Ovary (tissue), 7 donors: ENCODE measurements at regions not wholly inside any gene's neighbourhood (a gene's known extent, or its start where the extent isn't known, plus 50 kb on each side); places are given as distances from the start of the nearest gene placed in this dataset.

Experiments used
- DNase-seq, 5 donors: peaks; one replicate each; pipeline ENCODE4 v3.0.0-alpha.2; 2019 to 2020
- H3K27ac ChIP-seq, 2 donors: fragments of 200-600 bp; one replicate each; pipeline versions ENCODE4 v1.5.1 to v1.8.0; 2019 to 2022
- H3K27me3 ChIP-seq: fragments of 200-600 bp; one replicate; pipeline ENCODE4 v1.8.0; 2022
- H3K36me3 ChIP-seq: fragments of 200-600 bp; sonication (generic); one replicate; pipeline ENCODE4 v1.5.1; 2019
- H3K4me1 ChIP-seq: one replicate; pipeline ENCODE4 v1.8.1; 2013; ENCODE audit warnings: mild to moderate bottlenecking, moderate library complexity; ENCODE audit not compliant: insufficient read depth
- H3K4me3 ChIP-seq: fragments of 200-600 bp; sonication (generic); one replicate; pipeline ENCODE4 v1.5.1; 2017
- H3K9me3 ChIP-seq, 2 donors: fragments of 200-600 bp in 1 of 2; sonication (generic) in 1 of 2; one replicate each; pipeline versions ENCODE4 v1.5.1 to v1.8.1; 2013 to 2019; ENCODE audit warnings: mild to moderate bottlenecking in 1 of 2, moderate library complexity in 1 of 2
- EP300 ChIP-seq: sonication (generic); formaldehyde crosslinking; IDR thresholded peaks from one replicate; pipeline ENCODE4 v1.6.1; 2017; ENCODE audit warnings: antibody characterized with exemption
- POLR2A ChIP-seq: fragments of 450-650 bp; IDR thresholded peaks from one replicate; pipeline ENCODE4 v1.6.1; 2017; ENCODE audit warnings: antibody characterized with exemption, mild to moderate bottlenecking, moderate library complexity
- WGBS, 3 donors: extraction: QIAGEN DNeasy Blood & Tissue Kit in 1 of 3; methylation state at CpG; one replicate each; pipeline versions ENCODE4 v1.1.5 to v1.1.7; 2013 to 2017; 5-methylcytosine and 5-hydroxymethylcytosine counted together
- intact Hi-C, 4 donors: fragments of 100-400 bp; cut with DNase I; formaldehyde crosslinking; loops; one replicate each; pipeline versions ENCODE4 v1.11.0 to v1.15.1; 2022 to 2023
- TF ChIP-seq, protein P1 (sequence below), 3 donors: fragments of 450-650 bp in 2 of 3; fragments of 200-600 bp in 1 of 3; IDR thresholded peaks; one replicate each; pipeline versions ENCODE4 v1.5.1 to v1.8.0; 2016 to 2022; ENCODE audit warnings: antibody characterized with exemption in 3 of 3, mild to moderate bottlenecking in 1 of 3
- donor health status: DM: no; HTN: no; CAD: no; lungs with moderate emphysema.
- donor health status: DM: no; HTN: no; CAD: no.
- donor health status: Bipolar disorder and iron deficiency.
- donor health status: DM: no; HTN: no; CAD: no.
- donor health status: DM: yes; HTN: yes; CAD: no.

DNA sequence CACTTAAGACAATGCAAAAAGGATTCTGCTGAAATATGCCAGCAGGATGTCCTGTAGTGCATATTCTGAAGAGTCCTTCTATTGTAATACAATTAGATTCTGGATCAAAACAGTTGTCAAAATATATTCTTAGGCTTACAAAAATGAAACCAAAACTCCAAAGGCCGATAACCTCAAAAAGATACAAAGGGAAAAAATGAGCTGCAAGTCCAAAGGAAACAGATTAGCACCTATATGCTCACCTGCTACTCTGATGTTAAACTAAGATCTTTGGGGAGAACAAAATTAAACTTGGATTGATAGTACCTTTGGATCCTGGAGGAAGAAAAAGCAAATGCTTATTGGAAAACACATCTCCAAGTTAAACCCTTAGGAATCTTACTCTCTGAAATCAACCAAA is 397.1 kb downstream of the SPATA31D1 start:
- no peaks in the 10 kb centered on the region for H3K27me3 ChIP-seq
- H3K27ac ChIP-seq = no peak overlapping the region
- 79 to 82% (median 82%) methylated on average over 1 of the region's 1 CpG for WGBS, 3 donors
- TF ChIP-seq, protein P1, sequence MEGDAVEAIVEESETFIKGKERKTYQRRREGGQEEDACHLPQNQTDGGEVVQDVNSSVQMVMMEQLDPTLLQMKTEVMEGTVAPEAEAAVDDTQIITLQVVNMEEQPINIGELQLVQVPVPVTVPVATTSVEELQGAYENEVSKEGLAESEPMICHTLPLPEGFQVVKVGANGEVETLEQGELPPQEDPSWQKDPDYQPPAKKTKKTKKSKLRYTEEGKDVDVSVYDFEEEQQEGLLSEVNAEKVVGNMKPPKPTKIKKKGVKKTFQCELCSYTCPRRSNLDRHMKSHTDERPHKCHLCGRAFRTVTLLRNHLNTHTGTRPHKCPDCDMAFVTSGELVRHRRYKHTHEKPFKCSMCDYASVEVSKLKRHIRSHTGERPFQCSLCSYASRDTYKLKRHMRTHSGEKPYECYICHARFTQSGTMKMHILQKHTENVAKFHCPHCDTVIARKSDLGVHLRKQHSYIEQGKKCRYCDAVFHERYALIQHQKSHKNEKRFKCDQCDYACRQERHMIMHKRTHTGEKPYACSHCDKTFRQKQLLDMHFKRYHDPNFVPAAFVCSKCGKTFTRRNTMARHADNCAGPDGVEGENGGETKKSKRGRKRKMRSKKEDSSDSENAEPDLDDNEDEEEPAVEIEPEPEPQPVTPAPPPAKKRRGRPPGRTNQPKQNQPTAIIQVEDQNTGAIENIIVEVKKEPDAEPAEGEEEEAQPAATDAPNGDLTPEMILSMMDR (IDR thresholded peaks at IDR 0.05) = no peak
- no peak for TF ChIP-seq EP300
- TF ChIP-seq POLR2A = no peak
- intact Hi-C loops = no loop called here
- H3K4me3 ChIP-seq = no peak overlapping the region
- no peak for DNase-seq
- no peaks in the 10 kb centered on the region for H3K9me3 ChIP-seq
- H3K36me3 ChIP-seq = no peaks in the 10 kb centered on the region
- no peaks in the 10 kb centered on the region for H3K4me1 ChIP-seq

DNA sequence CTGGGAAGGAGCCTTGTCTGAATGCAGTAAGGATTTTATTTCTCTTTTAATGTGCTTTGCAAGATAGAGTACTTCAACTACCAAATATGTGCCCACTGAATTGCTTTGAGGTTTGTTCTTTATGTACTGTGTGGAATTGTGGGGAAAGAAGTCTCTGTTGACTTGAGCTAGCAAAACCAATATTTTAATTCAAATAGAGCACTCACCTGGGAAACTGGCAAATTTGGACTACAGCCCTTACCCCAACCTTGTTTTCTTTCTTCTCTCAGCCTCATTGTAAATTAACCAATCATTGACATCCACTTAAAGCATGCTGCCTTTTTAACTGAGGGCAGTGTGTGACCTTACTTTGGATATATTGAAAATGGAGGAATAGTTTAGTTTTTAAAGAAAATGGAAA is 409.0 kb downstream of the SPATA31D1 start:
- Histone ChIP-seq H3K4me1 (no peaks in the 10 kb centered on the region), H3K27ac (no peak overlapping the region), H3K36me3 (no peaks in the 10 kb centered on the region), H3K4me3 (no peak overlapping the region), H3K27me3 (no peaks in the 10 kb centered on the region), H3K9me3 (no peaks in the 10 kb centered on the region)
- DNase-seq = no peak
- intact Hi-C loops = no loop called here
- TF ChIP-seq EP300 (no peak), POLR2A (no peak)
- TF ChIP-seq, protein P1 (IDR thresholded peaks at IDR 0.05) = no peak

DNA sequence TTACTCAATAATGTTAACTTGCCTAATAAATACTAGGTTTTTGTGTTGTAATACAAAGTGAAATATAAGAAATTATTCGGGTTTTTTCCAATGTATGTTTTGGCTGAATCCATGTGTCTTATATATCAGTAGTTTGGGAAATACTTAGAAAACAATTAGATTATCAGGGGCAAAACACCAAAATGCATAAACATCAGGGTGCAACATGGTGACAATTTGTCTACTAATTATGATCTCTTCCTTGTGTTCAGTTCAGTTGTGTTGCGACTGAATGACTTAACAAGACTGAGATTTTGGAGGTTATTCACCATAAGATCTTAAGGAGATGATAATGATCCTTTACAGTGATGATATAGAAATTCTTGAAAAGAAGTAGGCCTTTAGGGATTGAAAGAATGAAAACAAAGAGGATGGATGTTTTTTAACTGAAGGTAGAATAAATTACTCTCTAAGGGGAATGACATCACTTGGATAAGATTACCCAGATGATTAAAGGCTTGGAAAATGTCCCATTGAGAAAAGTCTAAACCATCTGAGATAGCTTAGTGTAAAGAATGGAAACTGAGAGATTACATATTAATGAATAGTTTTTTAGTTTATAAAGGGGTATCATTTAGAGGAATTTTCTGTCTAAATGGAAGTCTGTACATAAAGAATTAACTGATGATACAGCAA is 415.8 kb downstream of the SPATA31D1 start:
- Histone ChIP-seq H3K9me3 (no peaks in the 10 kb centered on the region), H3K27me3 (no peaks in the 10 kb centered on the region), H3K27ac (no peak overlapping the region), H3K4me1 (peaks cover 1% of the 10 kb centered on the region), H3K4me3 (no peak overlapping the region), H3K36me3 (no peaks in the 10 kb centered on the region)
- no peak for TF ChIP-seq POLR2A
- TF ChIP-seq EP300 = no peak
- TF ChIP-seq, protein P1 (IDR thresholded peaks at IDR 0.05) = no peak
- no peak for DNase-seq
- WGBS, 3 donors = 80 to 88% (median 86%) methylated on average over 2 of the region's 2 CpGs
- intact Hi-C loops = no loop called here

DNA sequence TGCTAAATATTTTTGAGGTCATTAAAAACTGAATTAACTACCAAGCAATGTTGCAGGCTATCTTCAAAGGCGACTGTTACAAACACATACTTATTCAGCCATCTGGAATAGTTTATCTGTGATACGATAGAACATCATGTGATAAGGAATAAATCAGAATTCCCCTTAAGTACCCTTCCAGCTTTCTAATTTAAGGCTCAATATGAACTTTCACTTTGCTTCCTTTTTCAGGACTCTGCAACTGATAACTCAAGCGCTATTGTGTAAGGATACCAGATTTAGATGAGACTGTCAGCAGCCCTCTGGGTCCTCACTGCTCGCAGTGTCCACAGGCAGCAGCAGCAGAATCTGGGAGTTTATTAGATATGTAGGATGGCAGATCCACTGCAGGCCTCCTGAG is 416.3 kb downstream of the SPATA31D1 start:
- H3K4me3 ChIP-seq = no peak overlapping the region
- WGBS, 3 donors = 39 to 50% (median 42%) methylated on average over 4 of the region's 4 CpGs
- intact Hi-C loops = no loop called here

More for the DNA sequence above, 416.3 kb downstream of the SPATA31D1 start:
- Histone ChIP-seq H3K36me3 (no peaks in the 10 kb centered on the region), H3K27ac (no peak overlapping the region), H3K4me1 (peaks cover 1% of the 10 kb centered on the region), H3K9me3 (no peaks in the 10 kb centered on the region), H3K27me3 (no peaks in the 10 kb centered on the region)
- TF ChIP-seq EP300 (no peak), POLR2A (no peak)
- TF ChIP-seq, protein P1 (IDR thresholded peaks at IDR 0.05) = no peak
- DNase-seq = no peak
